ENCODE measurements at regions not wholly inside any gene's neighbourhood (a gene's known extent, or its start where the extent isn't known, plus 50 kb on each side); places are given as distances from the start of the nearest gene placed in this dataset.

DNA sequence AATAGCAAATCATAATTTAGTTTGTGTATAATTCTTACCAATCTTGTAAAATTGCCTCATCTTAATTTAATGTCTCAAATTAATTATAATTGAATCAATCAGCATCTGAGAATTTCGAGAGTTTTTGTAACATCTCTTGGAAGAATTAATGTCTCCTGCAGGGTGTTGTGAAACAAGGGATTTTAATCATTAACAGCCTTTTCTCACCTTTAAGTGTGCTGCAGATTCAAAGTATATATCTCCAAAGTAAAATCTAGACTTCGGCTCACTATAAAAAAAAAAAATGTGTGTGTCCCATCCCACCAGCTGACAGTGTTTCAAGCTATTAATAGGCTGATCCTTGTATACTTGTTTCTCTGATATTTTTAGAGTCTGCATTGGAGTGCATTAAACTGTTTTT is 603.1 kb downstream of the ETNK1 start:
- TF ChIP-seq EZH2 (IDR thresholded peaks at IDR 0.05; ENCODE audit: insufficient read depth, poor library complexity, severe bottlenecking) (no peak), EZH2phosphoT487 (IDR thresholded peaks at IDR 0.05; ENCODE audit: insufficient read depth, low read depth) (no peak)

All from GM23248 (cell line).